Activated naive CD4-positive, alpha-beta T cell treated with anti-CD3 and anti-CD28 coated beads, Interleukin-2, amount 50 U/mL, for 24 hours (primary cell): ENCODE measurements at regions not wholly inside any gene's neighbourhood (a gene's known extent, or its start where the extent isn't known, plus 50 kb on each side); places are given as distances from the start of the nearest gene placed in this dataset.
"Not testable (repeated sequence)": the region's sequence is repeated elsewhere in the genome, so short reads cannot be mapped to it uniquely, and the experiment has no call there.

Source experiments
- H3K27ac Mint-ChIP-seq: one replicate; pipeline ENCODE4 v1.8.0; 2021; ENCODE audit warnings: mild to moderate bottlenecking, mixed read lengths
- H3K27me3 Mint-ChIP-seq: one replicate; pipeline ENCODE4 v1.8.0; 2021; ENCODE audit warnings: mixed read lengths
- H3K36me3 Mint-ChIP-seq: one replicate; pipeline ENCODE4 v1.8.0; 2021; ENCODE audit warnings: mixed read lengths
- H3K4me1 Mint-ChIP-seq: one replicate; pipeline ENCODE4 v1.8.0; 2021; ENCODE audit warnings: mixed read lengths
- H3K4me3 Mint-ChIP-seq: one replicate; pipeline ENCODE4 v1.8.0; 2021; ENCODE audit warnings: mild to moderate bottlenecking, mixed read lengths
- H3K9me3 Mint-ChIP-seq: one replicate; pipeline ENCODE4 v1.8.0; 2021; ENCODE audit warnings: mixed read lengths

DNA sequence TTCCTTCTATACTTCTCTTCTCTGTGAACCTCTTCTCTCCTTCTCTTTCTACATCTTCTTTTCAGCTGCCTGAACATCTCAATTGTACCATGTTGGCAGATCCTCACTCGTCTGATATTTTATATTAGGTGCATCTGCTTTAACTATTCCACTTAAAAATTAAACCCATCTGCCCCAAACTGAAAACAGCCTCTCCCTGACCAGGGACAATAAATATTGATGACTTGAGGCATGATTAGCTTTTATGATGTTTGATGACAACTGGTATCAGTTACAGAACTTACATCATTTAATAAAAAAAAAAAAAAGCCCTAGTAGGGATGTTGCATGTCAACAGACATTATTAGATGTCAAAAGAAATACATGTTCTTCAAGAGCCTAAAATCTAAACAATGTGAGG lies 79.8 kb upstream of the HABP2 start:
- Mint-ChIP-seq H3K4me3 (no peak overlapping the region), H3K27ac (no peak overlapping the region), H3K4me1 (no peaks in the 10 kb centered on the region), H3K9me3 (no peaks in the 10 kb centered on the region), H3K27me3 (no peaks in the 10 kb centered on the region), H3K36me3 (no peaks in the 10 kb centered on the region)

DNA sequence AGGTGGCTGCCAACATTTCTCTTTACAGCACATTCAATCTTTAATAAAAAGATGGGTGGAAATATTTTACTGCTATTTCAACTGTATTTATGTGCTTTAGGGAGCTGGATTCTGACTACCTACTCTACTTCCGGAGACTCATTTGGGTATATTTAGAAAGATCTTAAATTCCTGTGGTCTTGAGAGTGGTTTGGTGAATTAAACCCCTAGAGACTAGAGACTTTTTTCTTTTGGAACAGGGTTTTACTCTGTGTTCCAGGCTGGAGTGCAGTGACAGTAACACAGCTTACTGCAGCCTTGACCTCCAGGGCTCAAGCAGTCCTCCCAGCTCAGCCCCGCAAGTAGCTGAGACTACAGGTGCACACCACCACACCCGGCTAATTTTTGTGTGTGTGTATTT lies 79.0 kb upstream of the HABP2 start:
- Mint-ChIP-seq H3K27me3 (no peaks in the 10 kb centered on the region), H3K36me3 (no peaks in the 10 kb centered on the region), H3K4me3 (no peak overlapping the region), H3K4me1 (no peaks in the 10 kb centered on the region), H3K9me3 (no peaks in the 10 kb centered on the region), H3K27ac (no peak overlapping the region)

DNA sequence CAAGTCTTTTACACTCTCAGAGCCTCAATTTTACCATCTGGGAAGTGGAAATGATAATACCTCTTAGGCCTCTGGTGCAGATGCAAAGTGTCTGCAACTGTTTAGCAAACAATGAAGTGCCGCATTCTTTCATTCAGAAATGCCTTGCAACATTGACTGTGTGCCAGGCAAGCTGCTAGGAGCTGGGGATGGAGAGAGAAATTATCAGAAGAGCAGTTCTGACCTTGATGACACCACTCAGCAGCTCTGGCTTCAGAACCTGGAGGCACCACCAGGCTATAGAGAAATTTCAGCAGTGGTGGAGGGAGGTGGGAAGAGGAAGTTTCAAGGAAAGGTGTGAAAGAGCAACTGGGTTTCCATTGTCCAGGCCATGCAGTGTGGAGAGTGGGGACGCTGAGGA lies 78.1 kb upstream of the HABP2 start:
- Mint-ChIP-seq H3K27me3 (no peaks in the 10 kb centered on the region), H3K4me1 (no peaks in the 10 kb centered on the region), H3K36me3 (no peaks in the 10 kb centered on the region), H3K4me3 (no peak overlapping the region), H3K9me3 (peaks cover 4% of the 10 kb centered on the region), H3K27ac (no peak overlapping the region)

DNA sequence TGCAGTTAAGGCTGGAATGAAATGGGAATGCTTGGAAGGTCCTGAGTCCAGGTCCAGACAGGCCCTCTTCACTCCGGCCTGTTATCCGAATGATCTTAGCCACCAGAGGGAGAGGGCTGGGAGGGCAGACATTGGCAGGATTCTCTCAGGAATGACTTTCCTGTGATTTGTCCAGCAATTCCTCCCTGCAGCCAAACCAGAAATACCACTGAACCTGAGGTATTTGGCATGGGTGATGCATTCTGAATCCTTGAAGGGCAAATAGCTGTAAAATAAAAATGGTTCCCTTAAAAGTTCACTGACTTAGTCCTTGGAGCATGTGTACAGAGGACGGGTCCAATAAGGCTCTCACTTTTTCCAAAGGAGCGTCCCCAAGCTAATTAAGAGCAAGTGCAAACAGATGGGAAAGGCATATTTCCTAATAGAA lies 77.5 kb upstream of the HABP2 start:
- Mint-ChIP-seq H3K27me3 (no peaks in the 10 kb centered on the region), H3K9me3 (peaks cover 10% of the 10 kb centered on the region), H3K36me3 (peaks cover 1% of the 10 kb centered on the region), H3K27ac (no peak overlapping the region), H3K4me1 (no peaks in the 10 kb centered on the region), H3K4me3 (no peak overlapping the region)

DNA sequence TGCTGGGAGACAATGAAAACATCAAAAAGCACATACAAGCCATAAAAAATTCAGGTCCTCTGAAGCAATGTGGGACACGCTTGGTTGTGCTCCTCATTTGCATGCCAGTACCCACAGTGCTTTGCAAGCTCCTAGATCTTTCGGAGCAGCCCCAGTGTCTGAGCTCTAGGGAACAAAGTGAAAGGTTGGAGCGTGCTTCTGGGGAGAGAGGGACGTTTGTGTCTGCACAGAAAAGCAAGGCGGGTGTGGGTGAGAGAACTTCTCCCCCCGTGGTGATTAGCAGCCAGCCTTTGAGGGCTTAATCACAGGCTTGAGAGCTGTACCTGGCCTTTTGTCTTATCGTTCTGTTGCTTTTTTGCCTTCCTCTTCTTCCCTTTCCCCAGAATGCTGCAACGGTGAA lies 76.7 kb upstream of the HABP2 start:
- Mint-ChIP-seq H3K4me3 (no peak overlapping the region), H3K27ac (no peak overlapping the region), H3K4me1 (no peaks in the 10 kb centered on the region), H3K36me3 (peaks cover 1% of the 10 kb centered on the region), H3K9me3 (peaks cover 16% of the 10 kb centered on the region), H3K27me3 (no peaks in the 10 kb centered on the region)

DNA sequence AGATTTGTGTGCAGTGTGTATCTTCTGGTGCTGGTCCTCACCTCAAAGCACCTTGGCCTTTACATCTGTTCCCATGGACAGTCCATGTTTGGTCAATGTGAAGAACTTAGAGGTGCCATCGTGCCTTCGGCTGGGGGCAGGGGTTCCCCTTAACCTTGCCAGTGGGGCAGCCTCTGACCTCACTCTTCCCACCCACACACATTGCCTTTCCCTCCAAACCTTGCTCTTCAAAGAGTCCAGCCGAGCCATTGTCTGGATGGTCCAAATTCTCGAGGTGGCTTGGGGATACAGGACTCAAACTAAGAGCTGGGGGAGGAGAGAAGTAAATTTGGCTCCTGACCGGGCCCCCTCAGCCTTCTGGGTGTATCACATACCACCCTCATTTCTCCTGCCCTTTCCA lies 76.2 kb upstream of the HABP2 start:
- Mint-ChIP-seq H3K4me1 (no peaks in the 10 kb centered on the region), H3K4me3 (no peak overlapping the region), H3K27me3 (peaks cover under 1% of the 10 kb centered on the region), H3K9me3 (peaks cover 16% of the 10 kb centered on the region), H3K36me3 (peaks cover 1% of the 10 kb centered on the region), H3K27ac (no peak overlapping the region)

GRCh38 chr10:113477451-113477850 lies 75.4 kb upstream of the HABP2 start:
- Mint-ChIP-seq H3K4me1 (no peaks in the 10 kb centered on the region), H3K36me3 (peaks cover 1% of the 10 kb centered on the region), H3K4me3 (no peak overlapping the region)

DNA sequence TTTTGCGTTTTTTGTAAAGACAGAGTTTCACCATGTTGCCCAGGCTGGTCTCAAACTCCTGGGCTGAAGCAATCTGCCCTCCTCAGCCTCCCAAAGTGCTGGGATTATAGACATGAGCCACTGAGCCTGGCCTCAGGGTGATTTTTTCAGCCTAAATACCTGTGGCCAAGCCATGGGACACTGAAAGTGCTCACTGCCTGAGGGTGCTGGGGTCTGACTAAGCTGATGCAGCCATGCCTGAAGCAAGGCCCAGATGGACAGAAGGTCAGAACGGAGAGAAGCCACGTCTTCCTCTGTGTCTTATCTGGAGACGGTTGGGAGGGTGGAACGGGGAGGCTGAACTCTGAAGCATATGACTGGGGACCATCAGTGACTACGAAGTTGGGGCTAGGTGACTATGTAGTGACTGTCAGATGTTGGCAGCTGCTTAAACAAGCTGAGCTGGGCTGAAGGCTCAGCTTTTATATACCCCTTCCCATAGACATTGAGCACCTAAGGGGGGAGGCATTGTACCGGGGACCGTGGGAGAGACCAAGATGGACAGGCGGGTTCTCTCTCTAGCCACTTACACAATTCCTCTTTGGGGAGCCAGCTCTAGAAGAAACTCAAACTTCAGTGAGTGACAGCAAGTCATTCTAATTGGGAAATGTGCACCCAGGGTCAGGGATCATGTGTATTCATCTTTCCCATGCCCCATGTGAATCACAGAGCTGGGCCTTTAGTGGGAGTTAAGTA lies 73.3 kb upstream of the HABP2 start:
- Mint-ChIP-seq H3K27me3 (peaks cover 6% of the 10 kb centered on the region), H3K9me3 (peaks cover 20% of the 10 kb centered on the region), H3K4me1 (no peaks in the 10 kb centered on the region), H3K27ac (no peak overlapping the region), H3K4me3 (no peak overlapping the region), H3K36me3 (peaks cover 1% of the 10 kb centered on the region)

More at GRCh38 chr10:113477451-113477850, 75.4 kb upstream of the HABP2 start:
- H3K27ac Mint-ChIP-seq = no peak overlapping the region
- H3K27me3 Mint-ChIP-seq = peaks cover 4% of the 10 kb centered on the region
- peaks cover 20% of the 10 kb centered on the region for H3K9me3 Mint-ChIP-seq

- Mint-ChIP-seq H3K27ac (no peak overlapping the region), H3K36me3 (peaks cover 1% of the 10 kb centered on the region), H3K9me3 (peaks cover 20% of the 10 kb centered on the region), H3K4me1 (no peaks in the 10 kb centered on the region), H3K4me3 (no peak overlapping the region), H3K27me3 (peaks cover 6% of the 10 kb centered on the region)
Measured at GRCh38 chr10:113480081-113480360, 72.8 kb upstream of the HABP2 start.

GRCh38 chr10:113480851-113481502 lies 71.9 kb upstream of the HABP2 start:
- Mint-ChIP-seq H3K9me3 (peaks cover 20% of the 10 kb centered on the region), H3K4me3 (no peak overlapping the region), H3K27ac (no peak overlapping the region), H3K27me3 (peaks cover 6% of the 10 kb centered on the region), H3K36me3 (peaks cover 1% of the 10 kb centered on the region), H3K4me1 (no peaks in the 10 kb centered on the region)

GRCh38 chr10:113484487-113484886 lies 68.4 kb upstream of the HABP2 start:
- no peaks in the 10 kb centered on the region for H3K4me1 Mint-ChIP-seq
- no peak overlapping the region for H3K27ac Mint-ChIP-seq
- H3K4me3 Mint-ChIP-seq = no peak overlapping the region
- peaks cover 1% of the 10 kb centered on the region for H3K36me3 Mint-ChIP-seq
- peaks cover 18% of the 10 kb centered on the region for H3K9me3 Mint-ChIP-seq
- peaks cover 6% of the 10 kb centered on the region for H3K27me3 Mint-ChIP-seq

DNA sequence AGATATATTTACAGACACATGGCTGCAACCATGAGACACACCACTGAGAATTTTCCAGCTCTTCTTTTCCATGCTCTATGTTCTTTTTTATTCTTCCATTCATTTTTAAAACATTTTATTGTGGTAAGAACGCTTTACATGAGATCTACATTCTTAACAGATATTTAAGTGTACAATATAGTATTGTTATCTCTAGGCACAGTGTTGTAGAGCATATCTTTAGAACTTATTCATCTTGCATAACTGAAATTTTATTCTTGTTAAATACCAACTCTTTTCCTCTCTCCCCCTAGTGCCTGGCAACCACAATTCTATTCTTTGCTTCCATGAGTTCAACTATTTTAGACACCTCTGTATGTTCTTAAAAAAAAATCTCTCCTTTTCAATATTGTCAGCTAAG lies 67.1 kb upstream of the HABP2 start:
- peaks cover 6% of the 10 kb centered on the region for H3K27me3 Mint-ChIP-seq
- no peak overlapping the region for H3K4me3 Mint-ChIP-seq
- no peak overlapping the region for H3K27ac Mint-ChIP-seq
- peaks cover 6% of the 10 kb centered on the region for H3K9me3 Mint-ChIP-seq
- H3K36me3 Mint-ChIP-seq = no peaks in the 10 kb centered on the region
- H3K4me1 Mint-ChIP-seq = no peaks in the 10 kb centered on the region

- peaks cover 6% of the 10 kb centered on the region for H3K27me3 Mint-ChIP-seq
- H3K4me3 Mint-ChIP-seq = no peak overlapping the region
- H3K27ac Mint-ChIP-seq = no peak overlapping the region
- H3K36me3 Mint-ChIP-seq = no peaks in the 10 kb centered on the region
- H3K4me1 Mint-ChIP-seq = no peaks in the 10 kb centered on the region
- peaks cover 4% of the 10 kb centered on the region for H3K9me3 Mint-ChIP-seq
Measured at GRCh38 chr10:113486531-113486930, 66.3 kb upstream of the HABP2 start.

GRCh38 chr10:113487154-113487553 lies 65.7 kb upstream of the HABP2 start:
- peaks cover 2% of the 10 kb centered on the region for H3K27me3 Mint-ChIP-seq
- H3K27ac Mint-ChIP-seq = no peak overlapping the region
- no peaks in the 10 kb centered on the region for H3K36me3 Mint-ChIP-seq
- H3K9me3 Mint-ChIP-seq = no peaks in the 10 kb centered on the region
- H3K4me1 Mint-ChIP-seq = no peaks in the 10 kb centered on the region
- no peak overlapping the region for H3K4me3 Mint-ChIP-seq

- Mint-ChIP-seq H3K4me1 (no peaks in the 10 kb centered on the region), H3K9me3 (no peaks in the 10 kb centered on the region), H3K27me3 (no peaks in the 10 kb centered on the region), H3K36me3 (no peaks in the 10 kb centered on the region), H3K27ac (no peak overlapping the region), H3K4me3 (no peak overlapping the region)
Measured at GRCh38 chr10:113488186-113488585, 64.7 kb upstream of the HABP2 start.

DNA sequence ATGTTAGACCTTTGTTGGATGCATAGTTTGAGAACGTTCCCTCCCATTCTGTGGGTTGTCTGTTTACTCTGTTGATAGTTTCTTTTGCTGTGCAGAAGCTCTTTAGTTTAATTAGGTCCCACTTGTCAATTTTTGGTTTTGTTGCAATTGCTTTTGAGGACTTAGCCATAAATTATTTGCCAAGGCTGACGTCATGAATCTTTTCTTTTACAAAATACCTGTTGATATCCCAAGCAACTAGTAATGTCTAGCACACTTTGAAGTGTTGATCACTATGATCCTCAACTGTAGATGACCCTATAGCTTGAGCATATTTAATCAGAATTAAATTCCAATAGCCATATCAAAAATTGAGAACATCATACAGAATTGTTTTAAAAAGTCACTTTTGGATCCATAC lies 63.3 kb upstream of the HABP2 start:
- not testable (repeated sequence) for H3K4me1 Mint-ChIP-seq, H3K27me3 Mint-ChIP-seq, H3K27ac Mint-ChIP-seq, H3K4me3 Mint-ChIP-seq, H3K9me3 Mint-ChIP-seq, H3K36me3 Mint-ChIP-seq
